ENCODE measurements at regions not wholly inside any gene's neighbourhood (a gene's known extent, or its start where the extent isn't known, plus 50 kb on each side); places are given as distances from the start of the nearest gene placed in this dataset.

DNA sequence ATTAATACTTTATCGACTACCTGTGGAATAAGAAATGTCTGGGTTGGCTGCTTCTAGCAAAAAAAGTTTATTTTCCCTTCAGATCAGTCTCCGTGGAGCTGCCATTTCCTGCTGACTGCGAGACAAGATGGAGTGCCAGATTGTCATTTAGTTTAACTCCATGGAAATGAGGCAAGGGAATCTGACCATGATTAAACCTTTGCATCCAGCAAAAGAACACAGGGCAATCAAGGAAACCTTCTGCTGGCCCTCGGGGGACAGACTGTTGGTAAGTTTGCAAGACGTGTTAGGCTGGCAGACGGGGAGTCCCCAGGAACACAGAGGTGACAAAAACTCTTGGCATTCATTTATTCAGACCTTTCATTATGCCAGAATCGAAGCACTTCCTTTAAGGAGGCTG lies 52.2 kb upstream of the SPACA1 start:
- no peak for DNase-seq (ENCODE audit: low read depth)
- H3K4me3 ChIP-seq (ENCODE audit: low read depth, low read length) = no peak overlapping the region
- no peak for TF ChIP-seq CTCF (IDR thresholded peaks at IDR 0.05; ENCODE audit: insufficient read depth, low read depth, low read length)

DNA sequence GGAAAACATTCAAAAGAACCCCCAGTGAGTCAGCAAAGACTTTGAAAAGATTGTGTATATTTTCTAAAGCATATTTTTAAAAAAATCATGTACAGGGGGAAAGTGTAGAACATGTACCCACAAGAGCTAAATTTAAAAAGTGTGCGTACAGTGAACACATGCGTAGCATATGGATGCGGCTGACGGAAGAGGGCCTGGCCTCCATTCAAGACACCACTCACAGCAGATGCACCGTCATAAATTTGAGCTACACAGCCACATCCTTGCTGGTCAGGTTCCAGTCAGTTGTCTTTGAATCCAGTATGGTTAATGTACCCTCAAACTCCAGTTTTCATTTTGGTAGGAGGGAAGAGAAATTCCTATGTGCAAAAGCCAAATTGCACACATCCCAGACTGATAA lies 54.3 kb upstream of the SPACA1 start:
- no peak for TF ChIP-seq CTCF (IDR thresholded peaks at IDR 0.05; ENCODE audit: insufficient read depth, low read depth, low read length)
- no peak overlapping the region for H3K4me3 ChIP-seq (ENCODE audit: low read depth, low read length)
- no peak for DNase-seq (ENCODE audit: low read depth)

DNA sequence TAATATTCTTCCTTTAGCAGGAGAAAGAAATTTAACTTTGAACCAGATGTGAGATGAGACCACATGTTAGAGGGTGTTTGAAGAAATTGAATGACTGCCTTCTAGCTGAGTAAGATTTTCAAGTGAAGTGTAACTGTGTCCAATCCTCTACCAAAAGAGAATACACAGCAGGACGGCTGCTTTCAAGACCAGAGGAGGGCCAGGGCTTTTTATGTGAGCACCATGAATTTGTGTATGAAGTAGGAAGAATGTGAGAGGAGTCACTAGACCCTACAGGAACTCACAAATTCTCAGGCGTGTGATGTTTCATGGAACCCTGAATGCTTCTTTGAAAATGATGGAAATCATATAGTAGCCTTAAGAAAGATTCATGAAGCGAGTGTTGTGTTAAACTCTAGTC lies 56.8 kb upstream of the SPACA1 start:
- H3K4me3 ChIP-seq (ENCODE audit: low read depth, low read length) = no peak overlapping the region
- TF ChIP-seq CTCF (IDR thresholded peaks at IDR 0.05; ENCODE audit: insufficient read depth, low read depth, low read length) = no peak
- DNase-seq (ENCODE audit: low read depth) = no peak

- no peak overlapping the region for H3K4me3 ChIP-seq (ENCODE audit: low read depth, low read length)
- no peak for DNase-seq (ENCODE audit: low read depth)
- no peak for TF ChIP-seq CTCF (IDR thresholded peaks at IDR 0.05; ENCODE audit: insufficient read depth, low read depth, low read length)
These were observed 65.5 kb upstream of the SPACA1 start for GRCh38 chr6:87982134-87982533.

DNA sequence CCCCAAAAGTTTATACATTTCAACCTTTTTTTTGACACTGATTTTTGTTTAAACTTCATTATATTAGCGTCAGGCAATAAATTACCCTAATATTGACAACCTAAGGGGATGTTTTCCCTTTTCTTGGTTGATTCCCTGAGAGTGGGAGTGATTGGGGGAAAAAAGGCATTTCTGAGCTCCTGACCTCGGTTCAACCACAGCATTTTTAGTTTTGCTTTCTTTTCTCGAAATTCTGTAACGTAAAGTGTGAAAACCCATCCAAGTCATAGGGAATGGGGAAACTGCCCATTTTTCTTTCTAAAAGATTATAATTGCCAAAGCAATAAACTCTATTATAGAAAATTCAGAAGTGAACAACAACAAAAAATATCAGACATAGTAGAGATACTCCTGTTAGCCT lies 67.9 kb upstream of the SPACA1 start:
- no peak for TF ChIP-seq CTCF (IDR thresholded peaks at IDR 0.05; ENCODE audit: insufficient read depth, low read depth, low read length)
- no peak for DNase-seq (ENCODE audit: low read depth)
- no peak overlapping the region for H3K4me3 ChIP-seq (ENCODE audit: low read depth, low read length)

DNA sequence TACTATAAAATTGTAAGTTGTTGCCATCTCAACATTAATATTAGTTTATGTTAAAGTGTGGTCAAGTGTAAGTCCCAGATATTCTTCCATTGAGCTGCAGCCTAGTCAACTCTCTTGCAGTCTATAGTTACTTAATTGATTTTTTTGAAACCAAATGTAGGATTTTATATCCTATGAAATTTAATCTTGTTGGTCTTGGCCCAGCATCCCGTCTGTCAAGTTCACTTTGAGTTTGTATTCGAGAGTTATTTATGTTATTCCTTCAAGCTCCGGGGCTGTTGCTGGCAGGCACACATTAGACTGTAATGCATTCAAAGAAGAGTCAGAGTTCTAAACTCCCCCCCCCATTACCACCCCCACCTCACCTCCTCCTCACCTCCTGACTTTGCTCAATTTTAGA lies 71.0 kb upstream of the SPACA1 start:
- no peak for TF ChIP-seq CTCF (IDR thresholded peaks at IDR 0.05; ENCODE audit: insufficient read depth, low read depth, low read length)
- H3K4me3 ChIP-seq (ENCODE audit: low read depth, low read length) = no peak overlapping the region
- DNase-seq (ENCODE audit: low read depth) = no peak

DNA sequence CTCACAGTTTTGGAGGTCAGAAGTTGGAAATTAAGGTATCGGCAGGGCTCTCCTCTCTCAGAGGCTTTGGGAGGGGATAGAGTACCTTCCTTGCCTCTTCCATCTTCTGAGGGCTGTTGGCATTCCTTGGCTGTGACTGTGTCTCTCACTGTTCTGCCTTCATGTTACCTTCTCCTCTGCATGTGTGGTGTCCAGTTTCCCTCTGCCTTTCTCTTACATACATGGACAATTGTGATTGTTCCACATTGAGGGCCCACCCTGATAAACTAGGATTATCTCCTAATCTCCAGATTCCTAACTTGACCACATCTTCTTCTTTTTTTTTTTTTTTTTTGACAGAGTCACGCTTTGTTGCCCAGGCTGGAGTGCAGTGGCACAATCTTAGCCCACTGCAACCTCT lies 72.1 kb upstream of the SPACA1 start:
- no peak overlapping the region for H3K4me3 ChIP-seq (ENCODE audit: low read depth, low read length)
- no peak for DNase-seq (ENCODE audit: low read depth)
- TF ChIP-seq CTCF (IDR thresholded peaks at IDR 0.05; ENCODE audit: insufficient read depth, low read depth, low read length) = no peak
